ENCODE measurements at regions not wholly inside any gene's neighbourhood (a gene's known extent, or its start where the extent isn't known, plus 50 kb on each side); places are given as distances from the start of the nearest gene placed in this dataset.

DNA sequence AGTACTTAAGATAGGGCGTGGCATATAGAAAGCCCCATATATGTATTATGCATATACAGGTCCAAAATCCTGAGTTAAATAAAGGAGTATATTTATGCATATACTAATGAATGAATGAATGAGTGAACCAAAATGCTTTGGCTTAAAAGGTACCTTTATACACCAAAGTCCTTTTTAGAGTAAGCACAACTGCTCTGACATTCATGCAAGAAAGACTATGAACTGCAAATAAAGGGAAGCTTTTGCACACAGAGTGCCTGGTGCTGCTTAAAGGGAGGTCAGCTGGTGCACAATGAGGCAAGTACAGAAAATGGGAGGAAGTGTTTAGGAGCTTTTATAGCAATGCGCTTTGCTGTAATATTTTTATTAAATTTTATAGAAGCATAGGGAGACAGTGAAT lies 214.0 kb downstream of the KLF13 start:
- no peak overlapping the region for H3K27ac ChIP-seq
- DNase-seq (ENCODE audit: low read depth, low spot score): no peak

DNA sequence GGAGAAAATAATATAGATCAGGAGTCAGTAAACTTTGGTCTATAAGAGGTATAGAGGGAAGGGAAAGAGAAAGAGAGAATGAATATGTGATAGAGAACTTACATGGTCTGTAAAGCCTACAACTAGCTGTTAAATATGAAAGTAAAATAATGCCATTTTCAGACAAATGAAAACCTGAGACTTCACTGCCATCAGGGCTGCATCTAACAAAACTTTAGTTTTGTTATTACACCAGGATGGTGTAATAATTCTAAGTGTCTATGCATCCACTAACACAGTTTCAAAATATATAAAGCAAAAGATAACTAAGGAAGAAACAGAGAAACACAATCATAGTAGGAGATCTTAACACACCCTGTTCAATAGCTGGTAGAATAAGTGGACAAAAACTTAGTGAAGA lies 217.7 kb downstream of the KLF13 start:
- no peak overlapping the region for H3K27ac ChIP-seq
- no peak for DNase-seq (ENCODE audit: low read depth, low spot score)

DNA sequence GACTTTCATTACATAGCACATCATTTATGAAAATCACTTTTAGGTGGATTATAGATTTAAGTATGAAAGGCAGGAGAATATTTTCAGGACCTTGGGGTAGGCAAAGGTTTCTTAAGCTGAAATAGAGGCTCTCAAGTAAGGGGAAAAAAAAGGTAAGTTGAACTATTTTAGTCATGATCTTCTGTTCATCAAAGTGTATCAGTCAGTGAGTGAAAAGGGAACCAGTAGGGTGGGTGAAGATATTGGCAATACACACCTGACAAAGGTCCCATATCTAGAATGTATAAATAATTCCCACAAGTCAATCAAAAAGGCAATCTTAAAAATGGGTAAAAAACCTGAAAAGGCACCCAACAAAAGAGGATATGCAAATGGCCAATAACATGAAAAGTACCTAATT lies 218.6 kb downstream of the KLF13 start:
- no peak overlapping the region for H3K27ac ChIP-seq
- DNase-seq (ENCODE audit: low read depth, low spot score): no peak

DNA sequence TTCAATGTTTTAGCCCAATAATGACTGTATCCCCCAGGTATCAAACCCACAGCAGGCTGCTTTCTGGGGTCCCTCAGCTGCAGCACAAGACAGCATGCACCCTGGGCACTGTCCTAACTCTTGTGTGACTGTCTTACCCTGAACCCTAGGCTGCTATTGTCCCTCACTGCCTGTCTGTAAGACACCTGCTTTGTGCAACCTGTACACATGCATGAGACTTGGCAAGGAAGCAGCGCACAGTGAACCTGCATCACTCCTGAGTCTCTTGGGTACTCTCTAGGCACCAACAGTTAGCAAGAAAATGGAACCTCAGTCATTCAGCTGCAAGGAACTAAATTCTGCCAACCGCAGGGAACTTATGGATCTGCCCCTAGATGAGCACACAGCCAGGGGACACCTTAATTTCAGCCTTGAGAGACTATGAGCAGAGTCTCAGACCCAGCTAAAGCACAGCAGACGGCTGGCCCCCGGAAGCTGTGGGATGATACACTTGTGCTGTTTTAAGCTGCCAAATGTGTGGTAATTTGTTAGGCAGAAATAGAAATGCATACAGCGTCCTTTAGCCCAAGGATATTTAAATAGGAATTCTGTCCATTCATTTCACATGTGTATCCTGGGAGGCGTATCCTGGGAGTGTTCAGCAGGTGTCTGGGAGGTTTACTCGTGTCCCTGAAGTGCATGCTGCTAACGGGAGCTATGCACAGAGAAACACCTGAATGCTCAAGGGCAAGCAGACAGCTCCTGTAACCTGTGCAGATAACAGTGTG lies 223.8 kb downstream of the KLF13 start:
- DNase-seq (ENCODE audit: low read depth, low spot score): no peak
- H3K27ac ChIP-seq: no peak overlapping the region

DNA sequence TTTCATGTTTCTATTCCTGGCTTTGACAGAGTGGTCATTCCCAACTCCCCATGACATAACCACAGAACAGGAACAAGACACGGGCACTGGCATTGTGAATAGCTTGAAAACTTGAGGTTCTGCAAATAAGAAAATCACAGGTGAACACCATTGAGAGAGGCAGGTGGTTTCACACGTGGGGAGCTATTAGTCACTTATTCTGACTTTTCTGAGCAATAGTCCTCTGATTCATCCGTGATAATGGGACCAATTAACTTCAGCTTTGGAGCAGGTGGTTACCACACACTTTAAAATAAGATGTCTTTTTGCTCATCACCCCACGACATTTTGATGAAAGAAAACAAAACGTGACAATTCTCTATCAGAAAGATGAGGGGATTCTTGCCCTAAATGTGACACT lies 224.7 kb downstream of the KLF13 start:
- DNase-seq (ENCODE audit: low read depth, low spot score): no peak
- no peak overlapping the region for H3K27ac ChIP-seq

DNA sequence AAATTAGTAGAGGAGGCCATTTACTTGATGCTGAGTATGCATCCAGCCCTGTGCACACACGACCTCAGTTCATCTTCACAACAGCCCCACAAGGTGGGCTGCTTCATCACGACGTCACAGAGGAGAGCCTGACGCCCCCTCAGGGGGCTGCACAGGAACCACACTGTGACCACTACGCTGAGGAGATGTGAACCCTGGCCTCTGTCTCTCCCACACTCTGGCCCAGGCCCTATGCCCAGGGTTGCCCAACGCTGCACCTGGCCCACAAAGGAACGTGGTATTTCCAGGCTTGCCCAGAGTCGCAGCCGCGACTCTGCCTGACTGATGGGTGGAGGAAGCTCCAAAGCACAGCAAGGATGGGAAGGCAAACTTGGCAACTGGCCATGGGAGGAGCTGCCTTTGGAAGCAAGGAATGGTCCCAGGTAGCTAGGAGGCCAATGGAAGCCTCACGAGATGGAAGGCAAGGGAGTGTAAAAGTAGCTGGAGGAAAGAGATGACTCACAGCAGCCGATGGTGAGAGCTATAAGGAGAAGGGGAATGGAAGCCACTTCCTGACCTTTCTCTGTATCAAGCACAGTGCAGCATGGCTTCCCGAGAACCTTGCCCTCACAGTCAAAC lies 226.0 kb downstream of the KLF13 start:
- no peak overlapping the region for H3K27ac ChIP-seq

DNA sequence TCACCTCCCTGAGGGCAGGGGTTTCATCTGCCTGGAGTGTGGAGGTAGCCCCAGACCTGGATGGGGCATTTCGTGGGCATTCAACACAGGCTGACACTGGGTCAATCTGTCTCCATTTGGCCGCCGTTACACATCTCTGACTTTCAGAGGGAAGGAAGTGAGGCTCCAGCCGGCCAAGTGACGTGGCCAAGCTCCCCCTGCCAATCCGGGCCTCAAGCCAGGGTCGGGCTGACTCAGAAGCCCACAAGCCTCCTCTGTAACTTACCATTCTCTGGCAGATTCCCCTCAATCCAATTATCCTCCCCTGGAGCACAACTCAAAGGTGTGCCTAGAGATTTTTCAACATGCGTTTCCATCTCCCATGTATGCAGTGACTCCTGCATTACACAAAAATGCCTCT lies 227.6 kb downstream of the KLF13 start:
- H3K27ac ChIP-seq: no peak overlapping the region
- no peak for DNase-seq (ENCODE audit: low read depth, low spot score)

More for the DNA sequence above, 226.0 kb downstream of the KLF13 start:
- DNase-seq (ENCODE audit: low read depth, low spot score): no peak

DNA sequence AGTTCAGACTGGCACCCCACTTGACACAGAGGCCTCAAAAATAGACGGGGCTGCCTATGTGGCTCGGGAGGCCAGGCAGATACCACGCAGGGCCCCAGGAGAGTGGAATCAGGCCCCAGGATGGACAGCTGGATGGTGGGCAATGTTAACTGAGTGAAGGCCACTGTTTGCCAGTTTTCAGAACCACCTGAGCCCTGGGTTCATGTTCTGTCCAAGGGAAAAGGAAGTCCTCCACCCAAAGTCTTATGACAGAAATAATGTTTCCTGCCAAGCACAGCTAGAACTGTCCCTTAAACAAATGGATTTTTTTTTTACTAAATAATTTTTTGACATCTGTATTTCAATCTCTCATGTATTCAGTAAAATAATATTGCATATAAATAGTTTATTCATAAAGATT lies 228.4 kb downstream of the KLF13 start:
- H3K27ac ChIP-seq: no peak overlapping the region
- DNase-seq (ENCODE audit: low read depth, low spot score): no peak

DNA sequence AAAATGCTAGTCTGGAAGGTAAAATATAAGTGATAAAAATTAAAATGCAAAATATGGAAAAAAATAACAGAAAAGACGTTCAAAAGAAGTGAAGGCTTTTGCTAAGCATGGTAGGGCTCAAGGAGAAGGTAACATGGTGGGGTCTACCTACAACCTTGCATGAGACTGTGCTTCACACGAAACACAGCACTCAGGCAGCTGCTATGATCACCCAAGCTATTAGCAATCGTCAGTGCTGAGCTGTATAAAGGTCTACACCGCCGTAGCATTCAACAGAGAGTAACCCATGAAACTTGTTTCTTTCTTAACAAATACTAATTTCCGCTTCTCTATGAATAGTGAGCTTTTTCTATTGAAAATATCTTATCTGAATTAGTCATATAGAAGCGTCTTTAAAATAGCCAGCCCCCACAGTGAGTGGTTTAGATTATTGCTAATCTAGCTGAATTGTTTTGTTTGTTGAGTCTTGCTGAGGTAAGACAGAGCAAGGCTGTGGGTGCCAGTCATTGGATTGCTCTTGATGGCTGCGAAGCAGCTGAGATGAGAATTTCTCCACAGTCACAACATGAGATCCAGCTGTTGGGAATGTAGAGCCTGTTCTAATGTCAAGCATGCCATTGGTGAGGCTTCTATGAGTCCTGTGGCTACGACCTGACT lies 230.0 kb downstream of the KLF13 start:
- H3K27ac ChIP-seq: no peak overlapping the region
- DNase-seq (ENCODE audit: low read depth, low spot score): no peak

DNA sequence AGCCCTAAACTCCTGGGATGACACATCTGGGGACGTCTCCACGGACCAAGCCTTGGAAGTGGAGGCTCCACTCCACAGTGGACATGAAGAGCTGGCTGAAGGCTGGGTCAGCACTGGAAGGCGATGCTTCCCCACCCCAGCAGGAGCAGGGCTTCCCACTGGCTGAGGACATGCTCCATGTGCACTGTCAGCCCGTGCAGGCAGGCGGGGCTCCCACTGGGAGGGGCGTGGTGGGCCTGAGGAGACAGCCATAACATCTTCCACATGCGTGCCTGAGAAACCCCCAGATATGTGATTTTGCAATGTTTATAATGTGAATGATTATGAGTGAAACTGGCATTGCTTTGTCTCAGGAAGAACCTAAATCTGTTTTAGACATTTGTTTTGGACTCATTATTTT lies 231.3 kb downstream of the KLF13 start:
- DNase-seq (ENCODE audit: low read depth, low spot score): no peak
- H3K27ac ChIP-seq: no peak overlapping the region

DNA sequence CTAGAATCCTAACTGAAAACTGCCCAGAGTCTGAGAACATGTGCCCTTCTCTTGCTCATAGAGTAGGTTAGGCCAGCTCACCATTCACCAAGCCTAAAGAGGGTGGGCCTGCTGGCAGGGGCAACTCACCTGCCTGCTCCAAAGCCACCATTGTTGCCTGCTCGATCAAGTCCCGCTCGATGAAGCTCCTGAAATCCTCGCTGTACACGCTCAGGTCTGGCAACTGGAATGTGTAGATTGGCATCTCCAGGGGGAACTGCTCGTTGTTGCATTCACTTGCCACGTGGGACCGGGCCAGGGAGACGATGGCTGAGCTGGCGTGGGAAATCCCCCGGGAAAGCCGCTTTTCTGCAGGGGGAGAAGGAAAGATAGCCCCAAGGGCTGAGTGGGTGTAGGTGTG lies 232.2 kb downstream of the KLF13 start:
- no peak overlapping the region for H3K27ac ChIP-seq
- DNase-seq (ENCODE audit: low read depth, low spot score): no peak

GRCh38 chr15:31559786-31560185 lies 233.2 kb downstream of the KLF13 start:
- no peak overlapping the region for H3K27ac ChIP-seq

GRCh38 chr15:31560643-31561042 lies 234.0 kb downstream of the KLF13 start:
- DNase-seq (ENCODE audit: low read depth, low spot score): no peak
- no peak overlapping the region for H3K27ac ChIP-seq

More at GRCh38 chr15:31559786-31560185, 233.2 kb downstream of the KLF13 start:
- no peak for DNase-seq (ENCODE audit: low read depth, low spot score)

DNA sequence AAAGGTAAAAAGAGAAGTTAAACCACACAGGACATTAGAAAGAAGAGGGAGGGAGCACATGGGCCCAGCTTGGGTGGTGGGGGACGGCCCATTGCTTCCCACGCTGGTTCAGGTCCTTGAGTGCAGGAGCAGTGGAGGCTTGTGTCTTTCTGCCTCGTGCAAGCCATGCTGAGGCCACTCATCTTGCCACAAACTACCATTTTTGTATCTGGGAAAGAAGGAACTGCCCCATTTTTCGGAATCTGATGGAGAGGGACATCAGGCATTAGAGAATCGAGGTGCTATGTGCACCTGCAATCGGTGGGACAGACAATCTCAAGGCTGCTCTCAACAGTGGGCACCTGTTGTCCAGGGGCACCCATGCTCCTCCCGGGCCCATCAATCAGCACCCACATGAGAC lies 234.5 kb downstream of the KLF13 start:
- H3K27ac ChIP-seq: no peak overlapping the region
- no peak for DNase-seq (ENCODE audit: low read depth, low spot score)

GRCh38 chr15:31563001-31563400 lies 236.4 kb downstream of the KLF13 start:
- DNase-seq (ENCODE audit: low read depth, low spot score): no peak
- no peak overlapping the region for H3K27ac ChIP-seq

DNA sequence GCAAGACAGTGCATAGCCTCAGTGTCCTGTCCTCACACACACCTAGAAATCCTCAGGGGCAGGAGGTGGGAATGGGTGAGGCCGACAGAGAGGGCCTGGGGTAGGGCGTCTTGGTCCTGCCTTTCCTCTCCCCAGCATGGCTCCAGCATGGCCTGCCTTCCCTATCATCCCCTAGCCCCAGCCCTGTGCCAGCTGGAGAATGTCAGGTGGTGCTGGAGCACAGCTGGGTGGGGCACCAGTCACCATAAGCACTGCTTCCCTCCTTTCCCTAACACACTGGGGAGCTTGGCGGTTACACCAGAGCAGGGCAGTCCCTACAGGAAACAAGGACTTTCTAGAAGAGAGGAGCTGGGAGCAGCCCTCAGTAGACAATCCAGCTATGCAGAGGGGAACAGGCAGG lies 236.8 kb downstream of the KLF13 start:
- H3K27ac ChIP-seq: no peak overlapping the region
- no peak for DNase-seq (ENCODE audit: low read depth, low spot score)

DNA sequence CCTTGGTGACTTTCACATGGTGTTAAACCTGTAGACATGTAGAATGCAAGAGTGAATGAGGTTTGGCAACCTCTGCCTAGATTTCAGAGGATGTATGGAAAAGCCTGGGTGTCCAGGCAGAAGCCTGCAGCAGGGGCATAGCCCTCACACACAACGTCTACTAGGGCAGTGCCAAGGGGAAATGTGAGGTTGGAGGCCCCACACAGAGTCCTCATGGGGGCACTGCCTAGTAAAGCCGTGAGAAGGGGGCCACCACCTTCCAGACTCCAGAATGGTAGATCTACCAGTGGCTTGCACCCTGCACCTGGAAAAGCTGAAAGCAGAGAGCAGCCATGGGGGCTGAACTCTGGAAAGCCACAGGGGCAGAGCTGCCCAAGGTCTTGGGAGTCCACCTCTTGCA lies 241.2 kb downstream of the KLF13 start:
- DNase-seq (ENCODE audit: low read depth, low spot score): no peak
- no peak overlapping the region for H3K27ac ChIP-seq

DNA sequence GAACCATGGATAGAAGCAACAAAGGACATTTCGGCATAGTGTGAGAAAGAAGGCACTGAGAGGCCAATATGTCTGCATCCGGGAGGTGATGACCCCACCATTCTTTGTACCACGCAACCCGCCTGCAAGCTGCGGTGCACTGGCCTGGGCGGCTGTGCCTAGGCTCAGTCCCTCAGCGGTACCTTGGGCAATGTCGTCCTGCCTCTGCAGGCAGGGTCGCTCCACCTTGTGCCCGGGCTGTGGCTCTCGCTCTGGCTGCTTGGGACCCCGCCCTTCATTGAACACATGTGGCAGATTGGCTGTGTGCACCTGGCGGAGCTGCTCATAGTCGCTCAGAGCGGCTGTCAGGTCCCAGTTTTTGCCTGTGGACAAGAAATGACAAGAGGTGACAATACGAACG lies 243.2 kb downstream of the KLF13 start:
- no peak overlapping the region for H3K27ac ChIP-seq
- DNase-seq (ENCODE audit: low read depth, low spot score): no peak

GRCh38 chr15:31570591-31570990 lies 244.0 kb downstream of the KLF13 start:
- no peak for DNase-seq (ENCODE audit: low read depth, low spot score)

DNA sequence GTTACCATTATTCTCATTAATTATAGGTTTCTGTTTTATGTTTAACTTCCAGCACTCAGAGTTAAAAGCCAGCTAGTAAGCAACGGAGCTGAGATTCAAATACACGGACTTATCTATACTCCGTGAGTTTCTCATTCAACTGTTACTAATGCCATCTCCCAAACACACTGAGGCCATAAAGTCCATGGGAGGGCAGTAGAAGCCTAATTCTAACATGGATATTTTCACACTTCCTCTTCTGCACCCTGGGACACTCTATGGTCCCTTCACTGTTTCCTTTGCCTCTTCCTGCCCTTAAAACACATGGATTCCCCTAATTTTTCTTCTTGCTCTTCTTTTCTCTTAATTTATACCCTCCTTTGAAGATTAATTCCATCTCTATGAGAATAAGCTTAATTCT lies 245.0 kb downstream of the KLF13 start:
- no peak for DNase-seq (ENCODE audit: low read depth, low spot score)
- H3K27ac ChIP-seq: no peak overlapping the region

More at GRCh38 chr15:31570591-31570990, 244.0 kb downstream of the KLF13 start:
- no peak overlapping the region for H3K27ac ChIP-seq

DNA sequence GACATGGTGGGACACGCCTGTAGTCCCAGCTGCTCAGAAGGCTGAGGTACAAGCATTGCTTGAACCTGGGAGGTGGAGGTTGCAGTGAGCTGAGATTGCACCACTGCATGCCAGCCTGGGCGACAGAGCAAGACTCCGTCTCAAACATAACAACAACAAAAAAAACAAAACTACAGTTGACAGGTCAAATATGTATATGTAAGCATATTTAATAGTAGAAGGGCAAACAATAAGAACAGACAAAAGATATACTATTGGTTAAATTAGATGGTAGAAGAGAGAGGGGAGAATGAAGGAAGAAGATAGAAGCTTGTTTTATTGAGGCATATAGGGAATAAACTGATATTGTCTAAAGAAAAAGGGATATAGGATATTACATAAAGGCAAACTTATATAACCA lies 247.1 kb downstream of the KLF13 start:
- no peak overlapping the region for H3K27ac ChIP-seq
- no peak for DNase-seq (ENCODE audit: low read depth, low spot score)

GRCh38 chr15:31574766-31575165 lies 248.1 kb downstream of the KLF13 start:
- no peak overlapping the region for H3K27ac ChIP-seq
- DNase-seq (ENCODE audit: low read depth, low spot score): no peak
